WTC11 (cell line): ENCODE measurements at regions not wholly inside any gene's neighbourhood (a gene's known extent, or its start where the extent isn't known, plus 50 kb on each side); places are given as distances from the start of the nearest gene placed in this dataset.

Source experiments
- ATAC-seq: fragments of 200-7000 bp; cut with Tn5 transposase; 2 replicates; pipeline ENCODE4 v1.10.0; 2021; ENCODE audit warnings: mild to moderate bottlenecking, moderate library complexity
- CTCF ChIA-PET: fragments of 300-600 bp; sonication (Branson Sonifier 250); formaldehyde crosslinking; loops from one replicate; lab custom pipeline; 2021; ENCODE audit warnings: antibody characterized with exemption; lab: Charles Lee
- POLR2A ChIA-PET: fragments of 350-600 bp; sonication (Branson Sonifier 250); formaldehyde crosslinking; loops from one replicate; lab custom pipeline; 2021; ENCODE audit warnings: antibody characterized with exemption; lab: Charles Lee
- DNase-seq: peaks from one replicate; pipeline ENCODE4 v3.0.0; 2021; ENCODE audit warnings: low spot score
- H3K27ac Mint-ChIP-seq: 2 replicates; pipeline ENCODE4 v1.8.0; 2021; ENCODE audit warnings: mixed read lengths
- H3K27me3 Mint-ChIP-seq: 2 replicates; pipeline ENCODE4 v1.8.0; 2021; ENCODE audit warnings: low read depth, mild to moderate bottlenecking, moderate library complexity, mixed read lengths
- H3K36me3 Mint-ChIP-seq: 2 replicates; pipeline ENCODE4 v1.8.0; 2021; ENCODE audit warnings: mixed read lengths
- H3K4me1 Mint-ChIP-seq: 2 replicates; pipeline ENCODE4 v1.8.0; 2022; ENCODE audit warnings: mixed read lengths
- H3K4me3 Mint-ChIP-seq: 2 replicates; pipeline ENCODE4 v1.8.0; 2021; ENCODE audit warnings: mild to moderate bottlenecking, moderate library complexity, mixed read lengths
- H3K9me3 Mint-ChIP-seq: 2 replicates; pipeline ENCODE4 v1.8.0; 2021; ENCODE audit warnings: mixed read lengths
- EMX1 ChIP-seq: fragments of 250-450 bp; sonication (Bioruptor Pico); IDR thresholded peaks from 2 replicates; pipeline ENCODE4 v1.8.0; 2021; ENCODE audit warnings: mild to moderate bottlenecking
- ESRRA ChIP-seq: sonication (generic); formaldehyde crosslinking; IDR thresholded peaks from 2 replicates; pipeline ENCODE4 v1.8.1; 2022; ENCODE audit warnings: mild to moderate bottlenecking, missing genetic modification reagents, borderline replicate concordance
- FOXJ3 ChIP-seq: sonication (generic); formaldehyde crosslinking; IDR thresholded peaks from 2 replicates; pipeline ENCODE4 v1.9.0; 2021; ENCODE audit warnings: missing genetic modification reagents, mild to moderate bottlenecking, borderline replicate concordance
- NR1H2 ChIP-seq: sonication (generic); formaldehyde crosslinking; IDR thresholded peaks from 2 replicates; pipeline ENCODE4 v1.9.0; 2021; ENCODE audit warnings: mild to moderate bottlenecking, moderate library complexity, missing genetic modification reagents
- SP1 ChIP-seq: sonication (generic); formaldehyde crosslinking; conservative IDR thresholded peaks from 2 replicates; pipeline ENCODE4 v1.8.1; 2022; ENCODE audit warnings: missing genetic modification reagents
- USF1 ChIP-seq: sonication (generic); formaldehyde crosslinking; IDR thresholded peaks from 2 replicates; pipeline ENCODE4 v1.8.0; 2022; ENCODE audit warnings: mild to moderate bottlenecking, missing genetic modification reagents
- ZBTB21 ChIP-seq: sonication (generic); formaldehyde crosslinking; IDR thresholded peaks from 2 replicates; pipeline ENCODE4 v1.8.1; 2023; ENCODE audit warnings: mild to moderate bottlenecking, missing genetic modification reagents, borderline replicate concordance
- ZBTB43 ChIP-seq: sonication (generic); formaldehyde crosslinking; IDR thresholded peaks from 2 replicates; pipeline ENCODE4 v1.8.1; 2023; ENCODE audit warnings: mild to moderate bottlenecking, missing genetic modification reagents
- ZNF121 ChIP-seq: sonication (generic); formaldehyde crosslinking; IDR thresholded peaks from 2 replicates; pipeline ENCODE4 v1.8.0; 2023; ENCODE audit warnings: missing genetic modification reagents
- ZNF512 ChIP-seq: sonication (generic); formaldehyde crosslinking; IDR thresholded peaks from 2 replicates; pipeline ENCODE4 v1.8.1; 2022; ENCODE audit warnings: missing genetic modification reagents, borderline replicate concordance
- ZNF532 ChIP-seq: fragments of 250-450 bp; sonication (Bioruptor Pico); IDR thresholded peaks from 2 replicates; pipeline ENCODE4 v1.9.0; 2021; ENCODE audit warnings: mild to moderate bottlenecking, borderline replicate concordance
- TF ChIP-seq, protein P1 (sequence below): sonication (generic); formaldehyde crosslinking; IDR thresholded peaks from 2 replicates; pipeline ENCODE4 v1.8.0; 2023; ENCODE audit warnings: mild to moderate bottlenecking, missing genetic modification reagents
- TF ChIP-seq, protein P2 (sequence below): sonication (generic); formaldehyde crosslinking; IDR thresholded peaks from 2 replicates; pipeline ENCODE4 v1.8.1; 2023; ENCODE audit warnings: mild to moderate bottlenecking, missing genetic modification reagents, moderate library complexity
- TF ChIP-seq, protein P3 (sequence below): sonication (generic); formaldehyde crosslinking; IDR thresholded peaks from 2 replicates; pipeline ENCODE4 v1.8.1; 2023; ENCODE audit warnings: mild to moderate bottlenecking, missing genetic modification reagents, moderate library complexity
- TF ChIP-seq, protein P4 (sequence below): sonication (generic); formaldehyde crosslinking; IDR thresholded peaks from 2 replicates; pipeline ENCODE4 v1.8.1; 2022; ENCODE audit warnings: mild to moderate bottlenecking, moderate library complexity, missing genetic modification reagents

- ChIA-PET POLR2A (interaction anchor here (0.6 kb wide), 1 partner anchor 647 kb away, joined by 14 read pairs; no protein-coding TSS in a partner anchor), CTCF (interaction anchor here (0.6 kb wide), 1 partner anchor 28 kb away, joined by 3 read pairs; no protein-coding TSS in a partner anchor)
- no peaks in the 10 kb centered on the region for H3K27me3 Mint-ChIP-seq
- no peaks in the 10 kb centered on the region for H3K36me3 Mint-ChIP-seq
- no peak overlapping the region for H3K27ac Mint-ChIP-seq
- H3K4me1 Mint-ChIP-seq, result peaks cover 25% of the 10 kb centered on the region
- H3K9me3 Mint-ChIP-seq, result no peaks in the 10 kb centered on the region
- DNase-seq (no peak), ATAC-seq (peak; percentile 55)
- no peak overlapping the region for H3K4me3 Mint-ChIP-seq
- TF ChIP-seq, protein P1, sequence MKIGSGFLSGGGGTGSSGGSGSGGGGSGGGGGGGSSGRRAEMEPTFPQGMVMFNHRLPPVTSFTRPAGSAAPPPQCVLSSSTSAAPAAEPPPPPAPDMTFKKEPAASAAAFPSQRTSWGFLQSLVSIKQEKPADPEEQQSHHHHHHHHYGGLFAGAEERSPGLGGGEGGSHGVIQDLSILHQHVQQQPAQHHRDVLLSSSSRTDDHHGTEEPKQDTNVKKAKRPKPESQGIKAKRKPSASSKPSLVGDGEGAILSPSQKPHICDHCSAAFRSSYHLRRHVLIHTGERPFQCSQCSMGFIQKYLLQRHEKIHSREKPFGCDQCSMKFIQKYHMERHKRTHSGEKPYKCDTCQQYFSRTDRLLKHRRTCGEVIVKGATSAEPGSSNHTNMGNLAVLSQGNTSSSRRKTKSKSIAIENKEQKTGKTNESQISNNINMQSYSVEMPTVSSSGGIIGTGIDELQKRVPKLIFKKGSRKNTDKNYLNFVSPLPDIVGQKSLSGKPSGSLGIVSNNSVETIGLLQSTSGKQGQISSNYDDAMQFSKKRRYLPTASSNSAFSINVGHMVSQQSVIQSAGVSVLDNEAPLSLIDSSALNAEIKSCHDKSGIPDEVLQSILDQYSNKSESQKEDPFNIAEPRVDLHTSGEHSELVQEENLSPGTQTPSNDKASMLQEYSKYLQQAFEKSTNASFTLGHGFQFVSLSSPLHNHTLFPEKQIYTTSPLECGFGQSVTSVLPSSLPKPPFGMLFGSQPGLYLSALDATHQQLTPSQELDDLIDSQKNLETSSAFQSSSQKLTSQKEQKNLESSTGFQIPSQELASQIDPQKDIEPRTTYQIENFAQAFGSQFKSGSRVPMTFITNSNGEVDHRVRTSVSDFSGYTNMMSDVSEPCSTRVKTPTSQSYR (CRISPR knock-in tag), result no peak
Observed at GRCh38 chr3:181250714-181251113, 261.2 kb upstream of the DNAJC19 start.

GRCh38 chr3:181239441-181239840, 249.9 kb upstream of the DNAJC19 start:
- ChIA-PET POLR2A (no interaction called here), CTCF (interaction anchor here (1.1 kb wide), 1 partner anchor 9 kb away, joined by 6 read pairs; no protein-coding TSS in a partner anchor)
- DNase-seq (no peak), ATAC-seq (no peak)
- Mint-ChIP-seq H3K36me3 (no peaks in the 10 kb centered on the region), H3K4me1 (no peaks in the 10 kb centered on the region), H3K9me3 (peaks cover under 1% of the 10 kb centered on the region), H3K27ac (no peak overlapping the region), H3K27me3 (no peaks in the 10 kb centered on the region), H3K4me3 (no peak overlapping the region)
- TF ChIP-seq ZNF512 (no peak), USF1 (CRISPR knock-in tag) (no peak), SP1 (CRISPR knock-in tag) (no peak), ZNF121 (CRISPR knock-in tag) (no peak), EMX1 (CRISPR knock-in tag) (no peak)
- TF ChIP-seq, protein P2, sequence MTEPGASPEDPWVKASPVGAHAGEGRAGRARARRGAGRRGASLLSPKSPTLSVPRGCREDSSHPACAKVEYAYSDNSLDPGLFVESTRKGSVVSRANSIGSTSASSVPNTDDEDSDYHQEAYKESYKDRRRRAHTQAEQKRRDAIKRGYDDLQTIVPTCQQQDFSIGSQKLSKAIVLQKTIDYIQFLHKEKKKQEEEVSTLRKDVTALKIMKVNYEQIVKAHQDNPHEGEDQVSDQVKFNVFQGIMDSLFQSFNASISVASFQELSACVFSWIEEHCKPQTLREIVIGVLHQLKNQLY (CRISPR knock-in tag), result no peak
- TF ChIP-seq, protein P3, sequence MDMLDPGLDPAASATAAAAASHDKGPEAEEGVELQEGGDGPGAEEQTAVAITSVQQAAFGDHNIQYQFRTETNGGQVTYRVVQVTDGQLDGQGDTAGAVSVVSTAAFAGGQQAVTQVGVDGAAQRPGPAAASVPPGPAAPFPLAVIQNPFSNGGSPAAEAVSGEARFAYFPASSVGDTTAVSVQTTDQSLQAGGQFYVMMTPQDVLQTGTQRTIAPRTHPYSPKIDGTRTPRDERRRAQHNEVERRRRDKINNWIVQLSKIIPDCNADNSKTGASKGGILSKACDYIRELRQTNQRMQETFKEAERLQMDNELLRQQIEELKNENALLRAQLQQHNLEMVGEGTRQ (CRISPR knock-in tag), result no peak

- ATAC-seq (peak; percentile 83), DNase-seq (peak; percentile 44)
- H3K27me3 Mint-ChIP-seq, result no peaks in the 10 kb centered on the region
- H3K4me1 Mint-ChIP-seq, result no peaks in the 10 kb centered on the region
- ChIA-PET CTCF (interaction anchor here (1.0 to 1.3 kb wide), 7 partner anchors 9 to 472 kb away, joined by 3 to 8 read pairs (median 4); no protein-coding TSS in a partner anchor), POLR2A (no interaction called here)
- H3K36me3 Mint-ChIP-seq, result no peaks in the 10 kb centered on the region
- no peak overlapping the region for H3K27ac Mint-ChIP-seq
- no peaks in the 10 kb centered on the region for H3K9me3 Mint-ChIP-seq
- no peak overlapping the region for H3K4me3 Mint-ChIP-seq
- TF ChIP-seq FOXJ3 (CRISPR knock-in tag) (no peak), NR1H2 (CRISPR knock-in tag) (no peak), ZBTB21 (no peak), ZBTB43 (CRISPR knock-in tag) (no peak), ESRRA (CRISPR knock-in tag) (no peak), ZNF532 (CRISPR knock-in tag) (no peak)
- TF ChIP-seq, protein P4, sequence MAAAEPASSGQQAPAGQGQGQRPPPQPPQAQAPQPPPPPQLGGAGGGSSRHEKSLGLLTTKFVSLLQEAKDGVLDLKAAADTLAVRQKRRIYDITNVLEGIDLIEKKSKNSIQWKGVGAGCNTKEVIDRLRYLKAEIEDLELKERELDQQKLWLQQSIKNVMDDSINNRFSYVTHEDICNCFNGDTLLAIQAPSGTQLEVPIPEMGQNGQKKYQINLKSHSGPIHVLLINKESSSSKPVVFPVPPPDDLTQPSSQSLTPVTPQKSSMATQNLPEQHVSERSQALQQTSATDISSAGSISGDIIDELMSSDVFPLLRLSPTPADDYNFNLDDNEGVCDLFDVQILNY (CRISPR knock-in tag), result no peak
Observed at GRCh38 chr3:181230258-181230657, 240.7 kb upstream of the DNAJC19 start.
